ENCODE measurements at regions not wholly inside any gene's neighbourhood (a gene's known extent, or its start where the extent isn't known, plus 50 kb on each side); places are given as distances from the start of the nearest gene placed in this dataset.

DNA sequence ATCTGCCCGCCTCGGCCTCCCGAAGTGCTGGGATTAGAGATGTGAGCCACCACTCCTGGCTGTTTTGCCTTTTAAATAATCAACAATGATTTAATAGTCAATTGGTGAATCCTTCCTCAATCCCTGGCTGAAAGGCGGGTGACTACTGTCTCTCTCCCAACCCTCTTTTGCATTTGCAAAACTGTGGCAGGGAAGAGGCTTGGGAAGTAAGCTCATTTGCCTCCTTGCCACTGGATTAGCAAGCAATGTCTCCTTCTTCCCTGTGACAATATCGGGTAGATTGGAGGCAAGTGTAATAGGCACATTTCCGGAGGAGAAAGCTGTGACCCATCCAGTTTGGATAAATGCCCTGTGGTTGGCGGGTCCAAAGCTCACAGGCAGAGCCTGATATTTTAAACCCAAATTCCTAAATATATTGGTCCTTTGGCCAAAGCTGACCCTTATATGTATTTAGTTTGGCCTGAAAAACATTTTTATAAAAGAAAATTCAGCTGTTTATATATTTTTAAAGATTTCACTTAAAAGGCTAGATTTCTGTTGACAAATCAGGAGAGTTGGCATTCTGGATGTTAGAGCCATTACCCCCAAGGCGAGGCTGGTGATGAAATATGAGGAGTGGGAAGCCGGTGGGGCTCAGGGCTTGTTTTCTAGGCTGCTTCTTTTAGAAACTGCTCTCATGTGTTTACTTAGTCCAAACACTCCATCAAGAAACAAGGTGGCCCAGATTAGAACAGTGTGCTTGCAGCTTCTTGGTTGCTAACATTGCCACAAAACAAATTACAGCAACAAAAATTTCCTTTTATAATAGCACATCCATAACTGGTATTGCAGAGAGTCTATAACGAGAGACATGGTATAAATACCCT, 646.9 kb upstream of the TMEM132C start:
- no peak overlapping the region for H3K4me3 ChIP-seq
- H3K9me3 ChIP-seq = no peaks in the 10 kb centered on the region
- no peaks in the 10 kb centered on the region for H3K27me3 ChIP-seq (replicated peaks; ENCODE audit: insufficient read depth)
- no peak for DNase-seq (ENCODE audit: low spot score)
- 55% methylated on average over 10 of the region's 10 CpGs for WGBS
- TF ChIP-seq POLR2AphosphoS5 (IDR thresholded peaks at IDR 0.05) (no peak), POLR2A (IDR thresholded peaks at IDR 0.05) (no peak)
- TF ChIP-seq, protein P1, sequence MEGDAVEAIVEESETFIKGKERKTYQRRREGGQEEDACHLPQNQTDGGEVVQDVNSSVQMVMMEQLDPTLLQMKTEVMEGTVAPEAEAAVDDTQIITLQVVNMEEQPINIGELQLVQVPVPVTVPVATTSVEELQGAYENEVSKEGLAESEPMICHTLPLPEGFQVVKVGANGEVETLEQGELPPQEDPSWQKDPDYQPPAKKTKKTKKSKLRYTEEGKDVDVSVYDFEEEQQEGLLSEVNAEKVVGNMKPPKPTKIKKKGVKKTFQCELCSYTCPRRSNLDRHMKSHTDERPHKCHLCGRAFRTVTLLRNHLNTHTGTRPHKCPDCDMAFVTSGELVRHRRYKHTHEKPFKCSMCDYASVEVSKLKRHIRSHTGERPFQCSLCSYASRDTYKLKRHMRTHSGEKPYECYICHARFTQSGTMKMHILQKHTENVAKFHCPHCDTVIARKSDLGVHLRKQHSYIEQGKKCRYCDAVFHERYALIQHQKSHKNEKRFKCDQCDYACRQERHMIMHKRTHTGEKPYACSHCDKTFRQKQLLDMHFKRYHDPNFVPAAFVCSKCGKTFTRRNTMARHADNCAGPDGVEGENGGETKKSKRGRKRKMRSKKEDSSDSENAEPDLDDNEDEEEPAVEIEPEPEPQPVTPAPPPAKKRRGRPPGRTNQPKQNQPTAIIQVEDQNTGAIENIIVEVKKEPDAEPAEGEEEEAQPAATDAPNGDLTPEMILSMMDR (IDR thresholded peaks at IDR 0.05) = no peak
- no peaks in the 10 kb centered on the region for H3K4me1 ChIP-seq (replicated peaks)
- no peak overlapping the region for H3K27ac ChIP-seq
- intact Hi-C loops (cut with DNase I) = no loop called here
- H3K36me3 ChIP-seq = no peaks in the 10 kb centered on the region

- no peak for DNase-seq (ENCODE audit: low spot score)
- WGBS = 30% methylated on average over 2 of the region's 2 CpGs
- Histone ChIP-seq H3K36me3 (no peaks in the 10 kb centered on the region), H3K27ac (no peak overlapping the region), H3K27me3 (replicated peaks; ENCODE audit: insufficient read depth) (no peaks in the 10 kb centered on the region), H3K9me3 (no peaks in the 10 kb centered on the region), H3K4me1 (replicated peaks) (no peaks in the 10 kb centered on the region), H3K4me3 (no peak overlapping the region)
- intact Hi-C loops (cut with DNase I) = no loop called here
- TF ChIP-seq POLR2AphosphoS5 (IDR thresholded peaks at IDR 0.05) (no peak), POLR2A (IDR thresholded peaks at IDR 0.05) (no peak)
- TF ChIP-seq, protein P1 (IDR thresholded peaks at IDR 0.05) = no peak
Measured at GRCh38 chr12:127620735-127621355, 646.1 kb upstream of the TMEM132C start.

DNA sequence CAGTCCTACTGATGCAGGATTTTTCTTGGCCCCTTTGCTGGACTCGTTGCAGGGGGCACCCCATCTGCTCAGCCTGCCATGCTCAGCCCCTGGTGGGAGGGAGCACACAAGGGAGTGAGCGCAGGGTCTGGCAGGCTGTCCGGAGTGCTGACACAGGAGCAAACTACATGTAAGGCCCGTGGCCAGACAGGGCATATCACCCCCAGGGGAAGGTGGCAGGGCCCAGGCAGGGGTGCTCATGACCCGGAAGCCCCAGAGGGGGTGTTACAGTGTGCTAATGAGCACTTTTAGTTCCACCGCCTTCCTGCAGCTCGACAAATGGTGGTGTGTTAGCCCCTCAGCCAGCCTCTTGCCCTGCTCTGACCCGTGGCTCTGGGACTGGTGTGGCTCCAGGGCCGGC, 645.6 kb upstream of the TMEM132C start:
- no peak overlapping the region for H3K4me3 ChIP-seq
- TF ChIP-seq, protein P1 (IDR thresholded peaks at IDR 0.05) = no peak
- TF ChIP-seq POLR2A (IDR thresholded peaks at IDR 0.05) (no peak), POLR2AphosphoS5 (IDR thresholded peaks at IDR 0.05) (no peak)
- H3K9me3 ChIP-seq = no peaks in the 10 kb centered on the region
- no peaks in the 10 kb centered on the region for H3K36me3 ChIP-seq
- WGBS = 75% methylated on average over 9 of the region's 9 CpGs
- H3K27me3 ChIP-seq (replicated peaks; ENCODE audit: insufficient read depth) = no peaks in the 10 kb centered on the region
- no peak overlapping the region for H3K27ac ChIP-seq
- no peak for DNase-seq (ENCODE audit: low spot score)
- H3K4me1 ChIP-seq (replicated peaks) = no peaks in the 10 kb centered on the region
- intact Hi-C loops (cut with DNase I) = no loop called here

DNA sequence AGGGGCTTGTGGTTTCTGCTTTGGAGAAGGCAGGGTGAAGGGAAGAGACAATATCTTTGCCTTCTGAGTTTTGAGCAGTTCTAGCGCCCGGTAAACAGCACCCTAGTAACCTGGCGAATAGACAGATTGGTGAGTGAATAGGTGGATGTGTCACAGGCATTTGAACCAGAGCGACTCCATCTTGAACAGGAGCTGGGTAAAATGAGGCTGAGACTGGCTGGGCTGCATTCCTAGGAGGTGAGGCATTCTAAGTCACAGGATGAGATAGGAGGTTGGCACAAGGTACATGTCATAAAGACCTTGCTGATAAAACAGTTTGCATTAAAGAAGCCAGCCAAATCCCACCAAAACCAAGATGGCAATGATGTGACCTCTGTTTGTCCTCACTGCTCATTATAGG, 643.6 kb upstream of the TMEM132C start:
- Histone ChIP-seq H3K27ac (no peak overlapping the region), H3K9me3 (no peaks in the 10 kb centered on the region), H3K36me3 (no peaks in the 10 kb centered on the region), H3K4me3 (no peak overlapping the region), H3K4me1 (replicated peaks) (no peaks in the 10 kb centered on the region), H3K27me3 (replicated peaks; ENCODE audit: insufficient read depth) (no peaks in the 10 kb centered on the region)
- no peak for DNase-seq (ENCODE audit: low spot score)
- no peak for TF ChIP-seq POLR2A (IDR thresholded peaks at IDR 0.05)
- TF ChIP-seq, protein P1 (IDR thresholded peaks at IDR 0.05) = no peak
- no peak for TF ChIP-seq POLR2AphosphoS5 (IDR thresholded peaks at IDR 0.05)
- WGBS = 93% methylated on average over 4 of the region's 4 CpGs
- intact Hi-C loops (cut with DNase I) = no loop called here

Measured in prostate gland (tissue), 2 donors.